ENCODE measurements at regions not wholly inside any gene's neighbourhood (a gene's known extent, or its start where the extent isn't known, plus 50 kb on each side); places are given as distances from the start of the nearest gene placed in this dataset.

DNA sequence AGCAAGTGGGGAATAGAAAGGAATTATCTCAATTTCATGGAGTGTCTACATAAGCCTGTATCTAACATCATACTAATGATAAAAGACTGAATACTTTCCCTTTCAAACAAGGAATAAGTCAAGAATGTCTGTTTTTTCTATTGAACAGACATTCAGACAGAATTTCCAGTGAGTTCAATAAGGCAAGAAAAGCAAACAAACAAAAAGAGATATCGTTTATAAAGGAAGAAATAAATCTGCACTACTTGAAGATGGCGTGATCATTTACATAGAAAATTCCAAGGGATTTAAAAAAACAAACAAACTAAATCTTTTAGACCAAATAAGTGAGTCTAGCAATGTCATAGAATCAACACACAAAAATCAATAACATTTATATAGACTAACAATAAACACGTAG, 273.1 kb upstream of the FOXG1 start:
- BruUV-seq (replicated peaks) = no TSS peak
- no peak for TF ChIP-seq POLR2AphosphoS5 (IDR thresholded peaks at IDR 0.05; ENCODE audit: low read depth, low read length)
- TF ChIP-seq, protein P1, sequence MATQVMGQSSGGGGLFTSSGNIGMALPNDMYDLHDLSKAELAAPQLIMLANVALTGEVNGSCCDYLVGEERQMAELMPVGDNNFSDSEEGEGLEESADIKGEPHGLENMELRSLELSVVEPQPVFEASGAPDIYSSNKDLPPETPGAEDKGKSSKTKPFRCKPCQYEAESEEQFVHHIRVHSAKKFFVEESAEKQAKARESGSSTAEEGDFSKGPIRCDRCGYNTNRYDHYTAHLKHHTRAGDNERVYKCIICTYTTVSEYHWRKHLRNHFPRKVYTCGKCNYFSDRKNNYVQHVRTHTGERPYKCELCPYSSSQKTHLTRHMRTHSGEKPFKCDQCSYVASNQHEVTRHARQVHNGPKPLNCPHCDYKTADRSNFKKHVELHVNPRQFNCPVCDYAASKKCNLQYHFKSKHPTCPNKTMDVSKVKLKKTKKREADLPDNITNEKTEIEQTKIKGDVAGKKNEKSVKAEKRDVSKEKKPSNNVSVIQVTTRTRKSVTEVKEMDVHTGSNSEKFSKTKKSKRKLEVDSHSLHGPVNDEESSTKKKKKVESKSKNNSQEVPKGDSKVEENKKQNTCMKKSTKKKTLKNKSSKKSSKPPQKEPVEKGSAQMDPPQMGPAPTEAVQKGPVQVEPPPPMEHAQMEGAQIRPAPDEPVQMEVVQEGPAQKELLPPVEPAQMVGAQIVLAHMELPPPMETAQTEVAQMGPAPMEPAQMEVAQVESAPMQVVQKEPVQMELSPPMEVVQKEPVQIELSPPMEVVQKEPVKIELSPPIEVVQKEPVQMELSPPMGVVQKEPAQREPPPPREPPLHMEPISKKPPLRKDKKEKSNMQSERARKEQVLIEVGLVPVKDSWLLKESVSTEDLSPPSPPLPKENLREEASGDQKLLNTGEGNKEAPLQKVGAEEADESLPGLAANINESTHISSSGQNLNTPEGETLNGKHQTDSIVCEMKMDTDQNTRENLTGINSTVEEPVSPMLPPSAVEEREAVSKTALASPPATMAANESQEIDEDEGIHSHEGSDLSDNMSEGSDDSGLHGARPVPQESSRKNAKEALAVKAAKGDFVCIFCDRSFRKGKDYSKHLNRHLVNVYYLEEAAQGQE (IDR thresholded peaks at IDR 0.05; ENCODE audit: insufficient read depth in 1 of 2, low read depth in 2 of 2, low read length in 1 of 2) = no peak
- TF ChIP-seq, protein P2, sequence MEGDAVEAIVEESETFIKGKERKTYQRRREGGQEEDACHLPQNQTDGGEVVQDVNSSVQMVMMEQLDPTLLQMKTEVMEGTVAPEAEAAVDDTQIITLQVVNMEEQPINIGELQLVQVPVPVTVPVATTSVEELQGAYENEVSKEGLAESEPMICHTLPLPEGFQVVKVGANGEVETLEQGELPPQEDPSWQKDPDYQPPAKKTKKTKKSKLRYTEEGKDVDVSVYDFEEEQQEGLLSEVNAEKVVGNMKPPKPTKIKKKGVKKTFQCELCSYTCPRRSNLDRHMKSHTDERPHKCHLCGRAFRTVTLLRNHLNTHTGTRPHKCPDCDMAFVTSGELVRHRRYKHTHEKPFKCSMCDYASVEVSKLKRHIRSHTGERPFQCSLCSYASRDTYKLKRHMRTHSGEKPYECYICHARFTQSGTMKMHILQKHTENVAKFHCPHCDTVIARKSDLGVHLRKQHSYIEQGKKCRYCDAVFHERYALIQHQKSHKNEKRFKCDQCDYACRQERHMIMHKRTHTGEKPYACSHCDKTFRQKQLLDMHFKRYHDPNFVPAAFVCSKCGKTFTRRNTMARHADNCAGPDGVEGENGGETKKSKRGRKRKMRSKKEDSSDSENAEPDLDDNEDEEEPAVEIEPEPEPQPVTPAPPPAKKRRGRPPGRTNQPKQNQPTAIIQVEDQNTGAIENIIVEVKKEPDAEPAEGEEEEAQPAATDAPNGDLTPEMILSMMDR (IDR thresholded peaks at IDR 0.05) = no peak
- TF ChIP-seq SIN3A (IDR thresholded peaks at IDR 0.05; ENCODE audit: borderline replicate concordance, insufficient read depth, low read depth, low read length) = no peak
- no peak for TF ChIP-seq TCF7L2 (IDR thresholded peaks at IDR 0.05; ENCODE audit: low read depth, low read length)
- peak; percentile 7 for DNase-seq (ENCODE audit: low read depth, low spot score)
- ChIA-PET CTCF (no interaction called here), POLR2A (no interaction called here)
- Histone ChIP-seq H3K27ac (ENCODE audit: low read length) (no peak overlapping the region), H3K9me3 (ENCODE audit: control insufficient read depth, insufficient read depth, low read depth, low read length) (0 out of 2 replicates have a peak, but pooled peaks cover 2% of the 10 kb centered on the region), H3K27me3 (ENCODE audit: control insufficient read depth, insufficient read depth, low read length) (no peaks in the 10 kb centered on the region), H3K4me3 (ENCODE audit: low read depth in 2 of 2, low read length in 2 of 2) (no peak overlapping the region), H3K4me1 (ENCODE audit: control insufficient read depth, insufficient read depth, low read length) (no peaks in the 10 kb centered on the region), H3K36me3 (ENCODE audit: control insufficient read depth, insufficient read depth, low read length) (no peaks in the 10 kb centered on the region)
- in situ Hi-C loops (cut with HindIII; ENCODE audit: low pct_unique_long_range_greater_than_20kb, low sequenced_read_pairs) = no loop called here
- intact Hi-C loops (cut with micrococcal nuclease; ENCODE audit: unreplicated experiment) = no loop called here
- ATAC-seq = no peak; the same call in 1 of the 2 replicates

DNA sequence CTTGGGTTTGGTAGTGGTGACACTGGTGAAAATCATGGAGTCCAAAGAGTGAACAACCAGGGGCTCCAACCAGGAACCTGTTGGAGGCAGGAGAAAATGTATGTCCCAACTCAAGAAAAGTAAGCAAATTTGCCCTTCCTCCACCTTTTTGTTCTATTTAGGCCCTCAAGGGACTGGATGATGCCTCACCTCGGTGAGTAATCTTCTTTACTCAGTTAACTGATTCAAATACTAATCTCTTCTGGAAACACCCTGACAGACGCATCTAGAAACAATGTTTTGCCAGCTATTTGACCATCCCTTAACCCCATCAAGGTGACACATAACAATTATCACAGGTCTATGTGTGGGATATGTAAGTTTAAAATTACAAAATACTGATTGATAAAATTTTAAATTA, 272.4 kb upstream of the FOXG1 start:
- POLR2A ChIA-PET = no interaction called here
- in situ Hi-C loops (cut with HindIII; ENCODE audit: low pct_unique_long_range_greater_than_20kb, low sequenced_read_pairs) = no loop called here
- no peaks in the 10 kb centered on the region for H3K36me3 ChIP-seq (ENCODE audit: control insufficient read depth, insufficient read depth, low read length)
- CTCF ChIA-PET = no interaction called here
- intact Hi-C loops (cut with micrococcal nuclease; ENCODE audit: unreplicated experiment) = no loop called here
- H3K27ac ChIP-seq (ENCODE audit: low read length) = peak overlapping the region; percentile 57; the same call in 1 of the 2 replicates
- TF ChIP-seq, protein P2 (IDR thresholded peaks at IDR 0.05) = no peak
- TF ChIP-seq POLR2AphosphoS5 (IDR thresholded peaks at IDR 0.05; ENCODE audit: low read depth, low read length) (no peak), TCF7L2 (IDR thresholded peaks at IDR 0.05; ENCODE audit: low read depth, low read length) (no peak), SIN3A (IDR thresholded peaks at IDR 0.05; ENCODE audit: borderline replicate concordance, insufficient read depth, low read depth, low read length) (no peak)
- TF ChIP-seq, protein P1 (IDR thresholded peaks at IDR 0.05; ENCODE audit: insufficient read depth in 1 of 2, low read depth in 2 of 2, low read length in 1 of 2) = no peak
- ATAC-seq (peak; percentile 51; the same call in 1 of the 2 replicates), DNase-seq (ENCODE audit: low read depth, low spot score) (peak; percentile 47)
- H3K4me3 ChIP-seq (ENCODE audit: low read depth in 2 of 2, low read length in 2 of 2) = no peak overlapping the region
- no TSS peak for BruUV-seq (replicated peaks)
- H3K9me3 ChIP-seq (ENCODE audit: control insufficient read depth, insufficient read depth, low read depth, low read length) = 0 out of 2 replicates have a peak, but pooled peaks cover 2% of the 10 kb centered on the region
- H3K27me3 ChIP-seq (ENCODE audit: control insufficient read depth, insufficient read depth, low read length) = no peaks in the 10 kb centered on the region
- no peaks in the 10 kb centered on the region for H3K4me1 ChIP-seq (ENCODE audit: control insufficient read depth, insufficient read depth, low read length)
